Kidney epithelial cell (primary cell): ENCODE measurements at regions not wholly inside any gene's neighbourhood (a gene's known extent, or its start where the extent isn't known, plus 50 kb on each side); places are given as distances from the start of the nearest gene placed in this dataset.

Experiments
- DNase-seq: peaks from one replicate; pipeline ENCODE4 v3.0.0-alpha.2; 2010; ENCODE audit warnings: low read depth
- H3K27me3 ChIP-seq: 2 replicates; pipeline ENCODE4 v1.6.0; 2011; ENCODE audit warnings: low read length; ENCODE audit not compliant: control insufficient read depth, insufficient read depth
- H3K36me3 ChIP-seq: 2 replicates; pipeline ENCODE4 v1.5.1; 2011; ENCODE audit warnings: low read length; ENCODE audit not compliant: control insufficient read depth, insufficient read depth
- H3K4me3 ChIP-seq: 2 replicates; pipeline ENCODE4 v1.5.1; 2011; ENCODE audit warnings: low read depth, mild to moderate bottlenecking, control low read depth, low read length
- CTCF ChIP-seq: IDR thresholded peaks from 2 replicates; pipeline ENCODE4 v1.5.1; 2011; ENCODE audit warnings: mild to moderate bottlenecking, moderate library complexity, low read length, control low read depth, inconsistent platforms; ENCODE audit not compliant: insufficient read depth, poor library complexity, severe bottlenecking

- H3K4me3 ChIP-seq = no peak overlapping the region
- no peak for TF ChIP-seq CTCF
- no peak for DNase-seq
- H3K36me3 ChIP-seq = no peaks in the 10 kb centered on the region
- H3K27me3 ChIP-seq = no peaks in the 10 kb centered on the region
These were observed 319.3 kb downstream of the TDRD3 start for GRCh38 chr13:60716313-60716712.

- Histone ChIP-seq H3K36me3 (no peaks in the 10 kb centered on the region), H3K27me3 (no peaks in the 10 kb centered on the region), H3K4me3 (no peak overlapping the region)
- no peak for DNase-seq
- no peak for TF ChIP-seq CTCF
These were observed 310.9 kb downstream of the TDRD3 start for GRCh38 chr13:60707878-60708277.

- Histone ChIP-seq H3K36me3 (no peaks in the 10 kb centered on the region), H3K27me3 (no peaks in the 10 kb centered on the region), H3K4me3 (no peak overlapping the region)
- DNase-seq = no peak
- no peak for TF ChIP-seq CTCF
These were observed 304.9 kb downstream of the TDRD3 start for GRCh38 chr13:60701895-60702294.

GRCh38 chr13:60700994-60701393 is 304.0 kb downstream of the TDRD3 start:
- DNase-seq = no peak
- no peak for TF ChIP-seq CTCF
- no peaks in the 10 kb centered on the region for H3K36me3 ChIP-seq
- H3K4me3 ChIP-seq = no peak overlapping the region
- H3K27me3 ChIP-seq = no peaks in the 10 kb centered on the region

- Histone ChIP-seq H3K36me3 (no peaks in the 10 kb centered on the region), H3K27me3 (no peaks in the 10 kb centered on the region), H3K4me3 (no peak overlapping the region)
- no peak for DNase-seq
- no peak for TF ChIP-seq CTCF
These were observed 302.6 kb downstream of the TDRD3 start for GRCh38 chr13:60699636-60700035.

GRCh38 chr13:60696602-60697001 is 299.6 kb downstream of the TDRD3 start:
- no peaks in the 10 kb centered on the region for H3K36me3 ChIP-seq
- no peaks in the 10 kb centered on the region for H3K27me3 ChIP-seq
- no peak for DNase-seq
- TF ChIP-seq CTCF = no peak
- H3K4me3 ChIP-seq = no peak overlapping the region
